Hepatocyte (in vitro differentiated cells): ENCODE measurements at regions not wholly inside any gene's neighbourhood (a gene's known extent, or its start where the extent isn't known, plus 50 kb on each side); places are given as distances from the start of the nearest gene placed in this dataset.

ENCODE experiments used
- EZH2 ChIP-seq: fragments of 200-600 bp; sonication (generic); IDR thresholded peaks from 2 replicates; pipeline ENCODE4 v1.6.1; 2016; ENCODE audit warnings: antibody characterized with exemption, mild to moderate bottlenecking, borderline replicate concordance
- EZH2phosphoT487 ChIP-seq: fragments of 200-600 bp; sonication (generic); IDR thresholded peaks from one replicate; pipeline ENCODE4 v1.6.1; 2018; ENCODE audit warnings: antibody characterized with exemption, mild to moderate bottlenecking, low read depth, moderate library complexity; ENCODE audit not compliant: unreplicated experiment, severe bottlenecking
- TF ChIP-seq, protein P1 (sequence below): fragments of 200-600 bp; sonication (generic); IDR thresholded peaks from 2 replicates; pipeline ENCODE4 v1.5.1; 2016; ENCODE audit warnings: antibody characterized with exemption, mild to moderate bottlenecking; ENCODE audit not compliant: poor library complexity

DNA sequence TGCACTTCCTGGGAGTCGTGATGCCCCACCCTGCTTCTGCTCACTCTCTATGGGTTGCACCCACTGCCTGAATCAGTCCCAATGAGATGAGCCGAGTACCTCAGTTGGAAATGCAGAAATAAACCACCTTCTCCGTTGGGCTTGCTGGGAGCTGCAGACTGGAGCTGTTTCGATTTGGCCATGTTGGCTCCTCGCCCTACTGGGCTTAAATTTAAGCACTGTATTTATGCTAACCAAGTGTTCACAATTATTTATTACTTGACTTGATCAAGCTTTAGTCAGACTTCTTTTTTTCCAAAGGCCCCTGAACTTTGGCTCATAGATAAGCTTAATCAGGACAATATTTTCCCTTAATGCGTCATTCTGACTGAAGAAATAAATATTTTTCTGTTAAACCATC lies 1072.4 kb upstream of the CDH9 start:
- TF ChIP-seq, protein P1, sequence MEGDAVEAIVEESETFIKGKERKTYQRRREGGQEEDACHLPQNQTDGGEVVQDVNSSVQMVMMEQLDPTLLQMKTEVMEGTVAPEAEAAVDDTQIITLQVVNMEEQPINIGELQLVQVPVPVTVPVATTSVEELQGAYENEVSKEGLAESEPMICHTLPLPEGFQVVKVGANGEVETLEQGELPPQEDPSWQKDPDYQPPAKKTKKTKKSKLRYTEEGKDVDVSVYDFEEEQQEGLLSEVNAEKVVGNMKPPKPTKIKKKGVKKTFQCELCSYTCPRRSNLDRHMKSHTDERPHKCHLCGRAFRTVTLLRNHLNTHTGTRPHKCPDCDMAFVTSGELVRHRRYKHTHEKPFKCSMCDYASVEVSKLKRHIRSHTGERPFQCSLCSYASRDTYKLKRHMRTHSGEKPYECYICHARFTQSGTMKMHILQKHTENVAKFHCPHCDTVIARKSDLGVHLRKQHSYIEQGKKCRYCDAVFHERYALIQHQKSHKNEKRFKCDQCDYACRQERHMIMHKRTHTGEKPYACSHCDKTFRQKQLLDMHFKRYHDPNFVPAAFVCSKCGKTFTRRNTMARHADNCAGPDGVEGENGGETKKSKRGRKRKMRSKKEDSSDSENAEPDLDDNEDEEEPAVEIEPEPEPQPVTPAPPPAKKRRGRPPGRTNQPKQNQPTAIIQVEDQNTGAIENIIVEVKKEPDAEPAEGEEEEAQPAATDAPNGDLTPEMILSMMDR: no peak
- TF ChIP-seq EZH2 (no peak), EZH2phosphoT487 (no peak)
